ENCODE measurements at regions not wholly inside any gene's neighbourhood (a gene's known extent, or its start where the extent isn't known, plus 50 kb on each side); places are given as distances from the start of the nearest gene placed in this dataset.

DNA sequence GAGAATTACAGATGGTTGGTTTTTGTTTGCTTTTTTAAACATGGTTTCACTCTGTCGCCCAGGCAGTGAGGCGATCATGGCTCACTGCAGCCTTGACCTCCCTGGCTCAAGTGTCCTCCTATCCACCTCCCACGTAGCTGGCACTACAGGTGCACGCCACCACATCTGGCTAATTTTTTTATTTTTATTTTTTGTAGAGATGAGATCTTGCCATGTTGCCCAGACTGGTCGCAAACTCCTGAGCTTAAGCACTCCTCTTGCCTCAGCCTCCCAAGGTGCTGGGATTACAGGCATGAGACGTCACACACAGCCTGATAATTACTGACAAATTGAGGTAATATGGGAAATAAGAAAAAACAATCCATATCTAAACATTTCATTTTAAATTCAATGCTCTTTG, 110.5 kb upstream of the ZSWIM2 start:
- TF ChIP-seq, protein P1, sequence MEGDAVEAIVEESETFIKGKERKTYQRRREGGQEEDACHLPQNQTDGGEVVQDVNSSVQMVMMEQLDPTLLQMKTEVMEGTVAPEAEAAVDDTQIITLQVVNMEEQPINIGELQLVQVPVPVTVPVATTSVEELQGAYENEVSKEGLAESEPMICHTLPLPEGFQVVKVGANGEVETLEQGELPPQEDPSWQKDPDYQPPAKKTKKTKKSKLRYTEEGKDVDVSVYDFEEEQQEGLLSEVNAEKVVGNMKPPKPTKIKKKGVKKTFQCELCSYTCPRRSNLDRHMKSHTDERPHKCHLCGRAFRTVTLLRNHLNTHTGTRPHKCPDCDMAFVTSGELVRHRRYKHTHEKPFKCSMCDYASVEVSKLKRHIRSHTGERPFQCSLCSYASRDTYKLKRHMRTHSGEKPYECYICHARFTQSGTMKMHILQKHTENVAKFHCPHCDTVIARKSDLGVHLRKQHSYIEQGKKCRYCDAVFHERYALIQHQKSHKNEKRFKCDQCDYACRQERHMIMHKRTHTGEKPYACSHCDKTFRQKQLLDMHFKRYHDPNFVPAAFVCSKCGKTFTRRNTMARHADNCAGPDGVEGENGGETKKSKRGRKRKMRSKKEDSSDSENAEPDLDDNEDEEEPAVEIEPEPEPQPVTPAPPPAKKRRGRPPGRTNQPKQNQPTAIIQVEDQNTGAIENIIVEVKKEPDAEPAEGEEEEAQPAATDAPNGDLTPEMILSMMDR (IDR thresholded peaks at IDR 0.05; ENCODE audit: unreplicated experiment), result no peak
- H3K4me1 Mint-ChIP-seq (ENCODE audit: low read depth), result no peaks in the 10 kb centered on the region
- no peaks in the 10 kb centered on the region for H3K27me3 Mint-ChIP-seq
- no peaks in the 10 kb centered on the region for H3K9me3 Mint-ChIP-seq (ENCODE audit: low read depth)
- H3K4me3 Mint-ChIP-seq (ENCODE audit: low read depth), result no peak overlapping the region
- H3K36me3 Mint-ChIP-seq (ENCODE audit: insufficient read depth), result no peaks in the 10 kb centered on the region
- no peak for DNase-seq (ENCODE audit: low spot score, unreplicated experiment)
- H3K27ac Mint-ChIP-seq, result no peak overlapping the region

- Mint-ChIP-seq H3K27ac (no peak overlapping the region), H3K9me3 (ENCODE audit: low read depth) (no peaks in the 10 kb centered on the region), H3K4me3 (ENCODE audit: low read depth) (no peak overlapping the region), H3K4me1 (ENCODE audit: low read depth) (peaks cover 1% of the 10 kb centered on the region), H3K27me3 (no peaks in the 10 kb centered on the region), H3K36me3 (ENCODE audit: insufficient read depth) (no peaks in the 10 kb centered on the region)
- no peak for DNase-seq (ENCODE audit: low spot score, unreplicated experiment)
- TF ChIP-seq, protein P1 (IDR thresholded peaks at IDR 0.05; ENCODE audit: unreplicated experiment), result no peak
Measured at GRCh38 chr2:186950694-186951093, 101.7 kb upstream of the ZSWIM2 start.

DNA sequence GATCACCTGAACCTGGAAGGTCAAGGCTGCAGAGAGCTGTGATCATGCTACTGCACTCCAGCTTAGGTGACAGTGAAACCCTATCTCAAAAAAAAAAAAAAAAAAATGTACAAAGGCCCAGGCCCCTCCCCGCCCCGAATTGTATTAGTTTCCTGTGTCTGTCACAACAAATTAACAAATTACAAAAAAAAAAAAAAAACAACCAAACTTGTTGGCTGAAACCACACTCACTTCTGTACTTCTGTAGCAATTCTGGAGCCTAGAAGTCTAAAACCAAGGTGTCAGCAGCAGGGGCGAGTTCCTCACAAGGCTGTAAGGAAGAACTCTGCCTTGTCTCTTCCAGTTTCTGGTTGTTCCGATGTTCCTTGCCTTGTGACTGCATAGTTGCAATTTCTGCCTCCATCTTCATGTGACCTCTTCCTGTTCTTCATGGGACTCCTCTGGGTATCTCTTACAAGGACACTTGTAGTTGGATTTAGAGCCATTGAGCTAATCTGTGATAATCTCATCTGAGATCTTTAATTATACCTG, 100.8 kb upstream of the ZSWIM2 start:
- Mint-ChIP-seq H3K27ac (no peak overlapping the region), H3K4me1 (ENCODE audit: low read depth) (peaks cover 1% of the 10 kb centered on the region), H3K9me3 (ENCODE audit: low read depth) (no peaks in the 10 kb centered on the region), H3K36me3 (ENCODE audit: insufficient read depth) (no peaks in the 10 kb centered on the region), H3K4me3 (ENCODE audit: low read depth) (no peak overlapping the region), H3K27me3 (no peaks in the 10 kb centered on the region)
- TF ChIP-seq, protein P1 (IDR thresholded peaks at IDR 0.05; ENCODE audit: unreplicated experiment), result no peak
- no peak for DNase-seq (ENCODE audit: low spot score, unreplicated experiment)

GRCh38 chr2:186947516-186947915, 98.5 kb upstream of the ZSWIM2 start:
- no peaks in the 10 kb centered on the region for H3K36me3 Mint-ChIP-seq (ENCODE audit: insufficient read depth)
- no peak overlapping the region for H3K27ac Mint-ChIP-seq
- TF ChIP-seq, protein P1 (IDR thresholded peaks at IDR 0.05; ENCODE audit: unreplicated experiment), result no peak
- no peak overlapping the region for H3K4me3 Mint-ChIP-seq (ENCODE audit: low read depth)
- peaks cover 1% of the 10 kb centered on the region for H3K4me1 Mint-ChIP-seq (ENCODE audit: low read depth)
- no peaks in the 10 kb centered on the region for H3K27me3 Mint-ChIP-seq
- DNase-seq (ENCODE audit: low spot score, unreplicated experiment), result no peak
- H3K9me3 Mint-ChIP-seq (ENCODE audit: low read depth), result no peaks in the 10 kb centered on the region

DNA sequence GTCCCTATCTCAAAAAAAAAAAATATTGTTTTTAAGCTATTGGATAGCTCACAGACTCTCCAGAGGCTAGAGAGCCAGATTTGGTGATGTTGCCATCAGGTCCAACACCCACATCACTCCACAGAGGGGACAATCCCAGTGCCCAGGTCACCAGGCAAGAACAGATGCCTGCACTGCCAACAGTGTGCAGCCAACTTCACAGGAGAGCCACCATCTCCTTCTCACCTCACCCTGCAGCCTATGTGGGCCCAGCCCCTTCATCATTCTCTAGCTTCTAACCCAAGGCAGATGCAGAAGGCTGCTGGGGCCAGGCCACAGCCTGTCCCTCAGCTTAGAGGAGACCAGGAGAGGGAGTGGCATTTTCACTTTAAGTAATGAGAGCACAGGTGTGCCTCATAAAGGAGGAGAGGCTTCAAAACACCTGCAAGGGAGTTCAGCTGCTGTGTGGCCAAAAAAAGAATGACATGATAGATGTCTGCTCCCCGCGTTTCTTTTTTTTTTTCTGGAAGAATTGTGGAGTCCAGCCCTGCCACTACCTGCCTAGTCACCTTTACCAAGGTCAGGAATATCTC, 98.0 kb upstream of the ZSWIM2 start:
- no peaks in the 10 kb centered on the region for H3K36me3 Mint-ChIP-seq (ENCODE audit: insufficient read depth)
- TF ChIP-seq, protein P1 (IDR thresholded peaks at IDR 0.05; ENCODE audit: unreplicated experiment), result no peak
- no peak overlapping the region for H3K4me3 Mint-ChIP-seq (ENCODE audit: low read depth)
- no peaks in the 10 kb centered on the region for H3K4me1 Mint-ChIP-seq (ENCODE audit: low read depth)
- H3K27ac Mint-ChIP-seq, result no peak overlapping the region
- H3K27me3 Mint-ChIP-seq, result no peaks in the 10 kb centered on the region
- DNase-seq (ENCODE audit: low spot score, unreplicated experiment), result no peak
- H3K9me3 Mint-ChIP-seq (ENCODE audit: low read depth), result no peaks in the 10 kb centered on the region
